Brain pericyte (primary cell): ENCODE measurements at regions not wholly inside any gene's neighbourhood (a gene's known extent, or its start where the extent isn't known, plus 50 kb on each side); places are given as distances from the start of the nearest gene placed in this dataset.
"Not testable (repeated sequence)": the region's sequence is repeated elsewhere in the genome, so short reads cannot be mapped to it uniquely, and the experiment has no call there.

Experiments
- DNase-seq: peaks from one replicate; pipeline ENCODE4 v3.0.0-alpha.2; 2012; ENCODE audit warnings: low read depth, low spot score

GRCh38 chr5:83889971-83890745 is 169.5 kb upstream of the HAPLN1 start:
- no peak for DNase-seq

- DNase-seq: no peak
Measured at GRCh38 chr5:83877911-83878706, 157.5 kb upstream of the HAPLN1 start.

- DNase-seq: no peak
Measured at GRCh38 chr5:83871533-83872395, 151.1 kb upstream of the HAPLN1 start.

- DNase-seq: no peak
Measured at GRCh38 chr5:83866181-83866580, 145.5 kb upstream of the HAPLN1 start.

- no peak for DNase-seq
Measured at GRCh38 chr5:83865579-83865978, 144.9 kb upstream of the HAPLN1 start.

GRCh38 chr5:83864652-83865051 is 144.0 kb upstream of the HAPLN1 start:
- DNase-seq: no peak

GRCh38 chr5:83857341-83857740 is 136.7 kb upstream of the HAPLN1 start:
- no peak for DNase-seq

- DNase-seq: no peak
Measured at GRCh38 chr5:83856881-83857280, 136.2 kb upstream of the HAPLN1 start.

- not testable (repeated sequence) for DNase-seq
Measured at GRCh38 chr5:83850412-83850811, 129.8 kb upstream of the HAPLN1 start.

GRCh38 chr5:83848941-83849340 is 128.3 kb upstream of the HAPLN1 start:
- no peak for DNase-seq

GRCh38 chr5:83846624-83847350 is 126.1 kb upstream of the HAPLN1 start:
- no peak for DNase-seq

GRCh38 chr5:83844449-83845068 is 123.9 kb upstream of the HAPLN1 start:
- peak; percentile 43 for DNase-seq

- no peak for DNase-seq
Measured at GRCh38 chr5:83839788-83840187, 119.1 kb upstream of the HAPLN1 start.

- DNase-seq: no peak
Measured at GRCh38 chr5:83839256-83839655, 118.6 kb upstream of the HAPLN1 start.

GRCh38 chr5:83837265-83837907 is 116.7 kb upstream of the HAPLN1 start:
- DNase-seq: no peak

GRCh38 chr5:83834306-83834705 is 113.7 kb upstream of the HAPLN1 start:
- no peak for DNase-seq

GRCh38 chr5:83831834-83832233 is 111.2 kb upstream of the HAPLN1 start:
- no peak for DNase-seq

GRCh38 chr5:83827111-83827557 is 106.5 kb upstream of the HAPLN1 start:
- no peak for DNase-seq

GRCh38 chr5:83817591-83817990 is 96.9 kb upstream of the HAPLN1 start:
- no peak for DNase-seq

GRCh38 chr5:83815661-83816060 is 95.0 kb upstream of the HAPLN1 start:
- DNase-seq: no peak
